ENCODE measurements at regions not wholly inside any gene's neighbourhood (a gene's known extent, or its start where the extent isn't known, plus 50 kb on each side); places are given as distances from the start of the nearest gene placed in this dataset.
A peak's percentile ranks its signal among the peaks of the same experiment; 100 is the strongest.

GRCh38 chr13:23980160-23980551 is 82.9 kb upstream of the C1QTNF9B start:
- H3K27ac ChIP-seq: no peak overlapping the region
- peak; percentile 92 for DNase-seq
- intact Hi-C loops (cut with DNase I; ENCODE audit: low total_unique reads): no loop called here
- H3K27me3 ChIP-seq: no peaks in the 10 kb centered on the region
- H3K9me3 ChIP-seq: no peaks in the 10 kb centered on the region
- no peaks in the 10 kb centered on the region for H3K4me1 ChIP-seq
- no peaks in the 10 kb centered on the region for H3K36me3 ChIP-seq (ENCODE audit: low read depth, missing control alignments)
- 1% methylated on average over 28 of the region's 28 CpGs for WGBS, 2 donors
- no peak for TF ChIP-seq CTCF (IDR thresholded peaks at IDR 0.05)
- no peak for TF ChIP-seq POLR2A (IDR thresholded peaks at IDR 0.05)
- peak overlapping the region; percentile 52 to 63 for H3K4me3 ChIP-seq

GRCh38 chr13:23983671-23984070 is 86.4 kb upstream of the C1QTNF9B start:
- H3K4me3 ChIP-seq: no peak overlapping the region
- H3K4me1 ChIP-seq: no peaks in the 10 kb centered on the region
- H3K27ac ChIP-seq: no peak overlapping the region
- intact Hi-C loops (cut with DNase I; ENCODE audit: low total_unique reads): no loop called here
- H3K9me3 ChIP-seq: no peaks in the 10 kb centered on the region
- no peak for DNase-seq
- no peak for TF ChIP-seq CTCF (IDR thresholded peaks at IDR 0.05)
- no peak for TF ChIP-seq POLR2A (IDR thresholded peaks at IDR 0.05)
- WGBS, 2 donors: 96% methylated on average over 4 of the region's 4 CpGs
- H3K27me3 ChIP-seq: no peaks in the 10 kb centered on the region
- H3K36me3 ChIP-seq (ENCODE audit: low read depth, missing control alignments): no peaks in the 10 kb centered on the region

GRCh38 chr13:23984546-23984945 is 87.2 kb upstream of the C1QTNF9B start:
- DNase-seq: no peak
- 66 to 68% methylated on average over 8 of the region's 8 CpGs for WGBS, 2 donors
- Histone ChIP-seq H3K4me1 (no peaks in the 10 kb centered on the region), H3K9me3 (no peaks in the 10 kb centered on the region), H3K36me3 (ENCODE audit: low read depth, missing control alignments) (no peaks in the 10 kb centered on the region), H3K4me3 (no peak overlapping the region), H3K27ac (no peak overlapping the region), H3K27me3 (no peaks in the 10 kb centered on the region)
- TF ChIP-seq POLR2A (IDR thresholded peaks at IDR 0.05): no peak
- no peak for TF ChIP-seq CTCF (IDR thresholded peaks at IDR 0.05)
- intact Hi-C loops (cut with DNase I; ENCODE audit: low total_unique reads): no loop called here

DNA sequence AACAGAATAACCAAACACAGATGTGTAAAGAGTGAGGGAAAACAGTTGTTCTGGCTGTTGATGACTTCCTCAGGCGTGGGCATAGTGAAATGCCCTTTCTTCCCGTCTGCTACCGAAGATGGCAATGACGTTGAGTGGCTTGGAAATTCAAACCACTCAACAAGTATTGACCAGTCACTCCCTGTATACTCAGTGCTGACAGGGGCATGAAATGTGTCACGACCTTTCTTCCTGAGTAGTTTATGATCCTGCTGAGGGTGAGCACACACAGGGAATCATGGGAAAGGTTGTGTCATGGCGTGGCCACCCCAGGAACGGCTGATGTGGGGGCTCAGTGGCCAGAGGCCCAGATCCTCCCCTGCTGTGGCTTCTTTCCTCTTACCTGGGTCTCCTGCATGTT is 87.8 kb upstream of the C1QTNF9B start:
- 88 to 94% methylated on average over 7 of the region's 7 CpGs for WGBS, 2 donors
- Histone ChIP-seq H3K27me3 (no peaks in the 10 kb centered on the region), H3K4me1 (no peaks in the 10 kb centered on the region), H3K9me3 (no peaks in the 10 kb centered on the region), H3K4me3 (no peak overlapping the region), H3K36me3 (ENCODE audit: low read depth, missing control alignments) (no peaks in the 10 kb centered on the region), H3K27ac (no peak overlapping the region)
- intact Hi-C loops (cut with DNase I; ENCODE audit: low total_unique reads): no loop called here
- no peak for DNase-seq
- TF ChIP-seq CTCF (IDR thresholded peaks at IDR 0.05): no peak
- TF ChIP-seq POLR2A (IDR thresholded peaks at IDR 0.05): no peak

- Histone ChIP-seq H3K36me3 (ENCODE audit: low read depth, missing control alignments) (no peaks in the 10 kb centered on the region), H3K4me1 (no peaks in the 10 kb centered on the region), H3K9me3 (no peaks in the 10 kb centered on the region), H3K27ac (no peak overlapping the region), H3K27me3 (no peaks in the 10 kb centered on the region), H3K4me3 (no peak overlapping the region)
- no peak for TF ChIP-seq POLR2A (IDR thresholded peaks at IDR 0.05)
- intact Hi-C loops (cut with DNase I; ENCODE audit: low total_unique reads): no loop called here
- 82 to 91% methylated on average over 11 of the region's 11 CpGs for WGBS, 2 donors
- no peak for DNase-seq
These were observed 88.5 kb upstream of the C1QTNF9B start for GRCh38 chr13:23985839-23986238.

Data from testis (tissue), 2 donors.